AG09319 (cell line): ENCODE measurements at regions not wholly inside any gene's neighbourhood (a gene's known extent, or its start where the extent isn't known, plus 50 kb on each side); places are given as distances from the start of the nearest gene placed in this dataset.

ENCODE experiments used
- DNase-seq: peaks from one replicate; pipeline ENCODE4 v3.0.0-alpha.2; 2010; ENCODE audit warnings: low read depth; ENCODE audit errors: extremely low read depth
- CTCF ChIP-seq: IDR thresholded peaks from 2 replicates; pipeline ENCODE4 v1.5.1; 2011; ENCODE audit warnings: low read depth, mild to moderate bottlenecking, inconsistent platforms, low read length, moderate library complexity

DNA sequence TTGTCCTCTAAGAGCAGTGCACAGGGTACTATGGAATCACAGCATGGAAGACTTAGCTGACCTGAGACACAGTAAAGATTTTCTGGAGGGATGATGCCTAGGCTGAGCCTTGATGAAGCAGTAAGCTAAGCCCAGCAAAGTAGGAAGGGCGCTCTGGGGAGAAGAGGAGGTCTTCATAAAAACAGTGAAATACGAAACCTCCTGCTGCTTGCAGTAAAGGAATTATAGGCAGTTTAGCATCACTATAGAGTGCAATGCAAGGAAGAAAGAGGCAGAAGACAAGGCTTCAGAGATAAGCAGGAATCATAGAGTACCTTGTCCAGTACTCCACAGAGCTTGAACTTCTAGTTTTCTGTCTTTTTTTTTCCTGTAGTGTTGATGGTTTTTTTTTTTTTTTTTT lies 555.7 kb upstream of the CADM1 start:
- TF ChIP-seq CTCF: no peak
- no peak for DNase-seq

- DNase-seq: no peak
- no peak for TF ChIP-seq CTCF
Observed at GRCh38 chr11:116057000-116057399, 552.8 kb upstream of the CADM1 start.

DNA sequence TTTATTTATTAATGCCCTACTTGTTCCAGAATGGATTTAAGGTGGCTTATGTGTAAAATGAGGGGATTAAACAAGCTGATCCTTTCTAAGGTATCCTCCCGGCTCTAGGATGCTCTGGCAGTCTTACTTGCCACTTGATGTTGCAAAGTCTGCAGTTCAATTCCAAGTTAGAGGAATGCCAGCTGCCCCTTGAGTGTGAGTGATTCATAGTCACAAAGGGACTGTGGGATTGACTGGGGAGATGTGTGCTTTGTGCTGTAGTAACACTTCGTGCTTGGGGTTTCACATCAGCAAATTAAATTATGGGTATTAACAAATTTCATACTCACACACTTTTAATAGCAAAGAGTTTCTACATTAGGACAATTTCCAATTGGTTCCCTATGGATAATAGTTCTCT lies 550.8 kb upstream of the CADM1 start:
- TF ChIP-seq CTCF: no peak
- DNase-seq: no peak

- DNase-seq: no peak
- no peak for TF ChIP-seq CTCF
Observed at GRCh38 chr11:116053548-116053919, 549.3 kb upstream of the CADM1 start.

GRCh38 chr11:116052603-116053547 lies 548.7 kb upstream of the CADM1 start:
- no peak for DNase-seq
- no peak for TF ChIP-seq CTCF

GRCh38 chr11:116051494-116051893 lies 547.3 kb upstream of the CADM1 start:
- no peak for TF ChIP-seq CTCF
- DNase-seq: no peak

- no peak for DNase-seq
- TF ChIP-seq CTCF: no peak
Observed at GRCh38 chr11:116049383-116049782, 545.2 kb upstream of the CADM1 start.
